HG02840 (cell line): ENCODE measurements at regions not wholly inside any gene's neighbourhood (a gene's known extent, or its start where the extent isn't known, plus 50 kb on each side); places are given as distances from the start of the nearest gene placed in this dataset.

Experiments used
- ATAC-seq: cut with Tn5 transposase; IDR thresholded peaks from one replicate; pipeline ENCODE4 v1.9.1; 2021; ENCODE audit warnings: mild to moderate bottlenecking, moderate library complexity, moderate number of reproducible peaks; ENCODE audit not compliant: unreplicated experiment, low FRiP score

GRCh38 chr5:2143646-2144353, 261.1 kb upstream of the IRX4 start:
- no peak for ATAC-seq

DNA sequence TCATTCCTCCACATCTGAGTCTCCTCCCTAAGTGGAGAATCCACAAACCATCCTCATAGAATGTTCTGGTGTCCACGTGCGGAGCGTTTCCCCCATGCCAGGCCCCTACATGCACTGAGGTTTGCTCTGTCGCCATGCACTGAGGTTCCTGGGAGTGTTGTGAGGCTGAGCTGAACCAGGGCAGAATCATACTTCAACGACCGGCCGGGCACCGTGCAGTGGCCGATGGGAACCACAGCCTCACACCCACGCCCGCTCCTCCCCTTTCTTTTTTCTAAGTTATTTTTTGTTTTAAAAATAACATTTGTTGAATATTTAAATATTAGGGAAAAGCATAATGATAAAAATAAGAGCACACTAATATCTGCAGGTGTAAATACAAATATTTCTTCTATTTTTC, 260.4 kb upstream of the IRX4 start:
- ATAC-seq = no peak

DNA sequence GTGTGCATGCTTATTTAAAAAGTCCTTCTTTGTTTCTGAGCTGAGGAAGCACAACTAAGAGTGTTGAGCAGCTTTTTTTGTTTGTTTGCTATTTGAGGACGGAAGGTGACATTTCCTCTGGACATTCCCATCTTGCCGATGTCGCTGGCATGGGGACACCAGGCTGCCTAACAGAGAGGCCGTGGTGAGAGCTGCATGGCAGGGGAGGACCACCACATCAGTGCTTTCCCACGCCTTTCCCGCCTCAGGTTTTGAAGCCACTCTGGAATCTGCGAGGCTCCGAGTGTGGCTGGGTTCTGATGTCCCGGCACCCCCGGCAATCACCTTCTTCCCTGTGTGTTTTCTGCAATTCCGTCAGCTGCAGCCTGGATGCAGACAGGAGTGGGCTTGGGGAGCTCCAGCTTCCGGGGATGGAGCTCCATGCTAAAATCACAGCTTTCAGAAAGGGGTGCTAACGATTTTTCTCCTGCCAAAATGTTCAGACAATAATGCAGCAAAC, 259.8 kb upstream of the IRX4 start:
- no peak for ATAC-seq

DNA sequence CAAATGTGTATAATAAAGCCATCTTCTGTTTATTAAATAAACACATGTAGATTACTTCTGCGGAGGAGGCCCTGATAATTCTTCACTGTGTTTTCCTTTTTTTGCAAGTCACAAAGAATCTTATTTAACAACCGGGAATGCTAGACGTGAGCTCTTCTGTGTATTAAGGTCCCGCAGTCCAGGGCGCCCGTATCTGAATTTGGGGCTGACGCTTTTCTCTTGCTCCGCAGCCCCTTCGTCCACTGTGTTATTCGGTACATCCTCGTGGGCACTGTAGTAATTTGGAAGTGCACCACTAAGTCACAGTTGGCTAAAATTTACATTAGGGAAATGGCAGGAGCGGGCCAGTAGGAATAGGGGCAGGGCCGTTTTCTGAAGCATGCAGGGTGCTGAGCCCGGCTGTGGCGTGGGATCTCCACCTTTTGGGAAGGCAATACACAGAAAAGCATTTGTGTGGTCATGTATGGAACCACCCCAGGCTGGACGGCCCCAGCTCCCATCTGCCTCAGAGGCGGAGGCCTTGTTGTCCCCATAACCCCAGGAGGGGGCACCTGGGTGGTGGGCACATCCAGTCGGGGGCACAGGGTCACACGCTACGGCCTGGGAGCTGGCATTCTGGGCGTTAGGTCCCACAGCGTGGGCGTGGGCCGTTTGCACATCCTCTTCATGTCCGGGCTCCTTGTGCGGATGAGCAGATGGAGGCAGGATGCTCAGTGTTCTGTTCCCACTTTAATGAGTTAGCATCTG, 258.7 kb upstream of the IRX4 start:
- no peak for ATAC-seq

- no peak for ATAC-seq
These were observed 257.9 kb upstream of the IRX4 start for GRCh38 chr5:2140501-2141175.

- no peak for ATAC-seq
These were observed 256.8 kb upstream of the IRX4 start for GRCh38 chr5:2139478-2139877.

DNA sequence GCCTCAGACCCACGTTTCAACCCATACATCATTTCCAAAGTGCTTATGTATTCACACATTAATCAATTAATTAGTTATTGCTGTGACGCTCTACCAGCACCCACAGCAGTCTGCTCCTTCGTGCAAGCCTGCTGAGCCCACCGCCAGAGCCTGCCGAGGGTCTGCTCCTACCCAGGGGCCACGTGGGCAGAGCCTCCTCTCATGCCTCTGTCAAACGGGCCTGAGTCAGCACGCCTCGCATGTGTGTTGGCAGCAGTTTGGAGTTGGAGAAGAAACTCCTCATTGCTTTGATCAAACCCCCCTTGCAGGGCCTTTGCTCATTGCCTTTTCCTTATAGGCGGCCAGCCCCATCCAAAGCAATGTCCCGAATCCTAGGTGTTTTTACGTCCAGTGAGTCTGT, 256.2 kb upstream of the IRX4 start:
- ATAC-seq = no peak

DNA sequence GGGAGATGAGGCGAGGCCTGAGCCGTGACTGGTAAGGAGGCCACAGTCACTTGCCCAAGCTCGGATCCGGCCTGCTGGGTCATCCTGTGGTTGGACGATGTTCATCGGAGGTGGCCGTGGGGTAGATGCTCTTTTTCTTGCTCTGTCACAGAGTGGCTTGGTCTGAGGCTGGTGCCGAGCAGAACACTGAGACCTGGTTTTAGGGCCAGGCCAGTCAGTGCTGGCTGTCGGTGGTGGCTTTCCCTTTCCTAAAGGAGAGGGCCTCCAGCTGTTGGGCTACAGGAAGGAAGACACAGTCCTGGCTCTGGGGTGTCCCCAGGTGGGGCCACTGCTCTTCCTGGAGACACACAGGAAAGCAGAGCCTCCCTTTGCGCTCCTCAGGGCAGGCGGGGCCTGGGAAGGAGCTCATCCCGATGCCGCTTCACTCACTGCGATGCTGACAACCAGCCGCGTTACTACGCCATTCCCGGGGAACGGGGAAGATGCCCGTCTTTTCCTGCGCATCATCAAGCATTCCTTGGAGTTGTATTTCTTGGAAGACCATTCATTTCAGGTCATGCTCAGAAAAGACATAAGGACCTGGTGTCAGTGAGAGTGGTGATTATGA, 254.8 kb upstream of the IRX4 start:
- no peak for ATAC-seq

GRCh38 chr5:2136728-2137333, 254.1 kb upstream of the IRX4 start:
- ATAC-seq = no peak

GRCh38 chr5:2135833-2136232, 253.1 kb upstream of the IRX4 start:
- ATAC-seq = no peak

GRCh38 chr5:2135354-2135753, 252.6 kb upstream of the IRX4 start:
- ATAC-seq = no peak

- no peak for ATAC-seq
These were observed 252.0 kb upstream of the IRX4 start for GRCh38 chr5:2134543-2135292.

DNA sequence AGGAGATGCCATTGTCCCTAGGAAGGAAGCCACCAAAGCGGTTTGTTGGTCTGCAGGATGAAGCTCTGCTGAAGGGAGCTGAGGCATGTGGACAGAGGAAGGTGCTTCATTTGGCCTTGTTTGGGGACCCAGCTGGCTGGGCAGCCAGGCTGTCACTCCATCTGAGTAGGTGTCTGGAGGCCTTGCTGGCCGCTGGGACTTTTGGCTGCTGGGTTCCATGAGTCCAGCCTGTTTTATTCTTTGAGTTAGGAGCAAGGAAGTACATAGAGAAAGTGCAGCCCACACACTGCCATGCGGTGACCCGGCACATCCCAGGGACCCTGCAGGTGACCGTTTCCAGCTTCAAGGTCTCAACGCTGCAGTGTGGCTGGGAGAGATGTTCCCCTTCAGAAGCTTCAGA, 251.2 kb upstream of the IRX4 start:
- ATAC-seq = no peak

- ATAC-seq = no peak
These were observed 250.4 kb upstream of the IRX4 start for GRCh38 chr5:2133080-2133479.

DNA sequence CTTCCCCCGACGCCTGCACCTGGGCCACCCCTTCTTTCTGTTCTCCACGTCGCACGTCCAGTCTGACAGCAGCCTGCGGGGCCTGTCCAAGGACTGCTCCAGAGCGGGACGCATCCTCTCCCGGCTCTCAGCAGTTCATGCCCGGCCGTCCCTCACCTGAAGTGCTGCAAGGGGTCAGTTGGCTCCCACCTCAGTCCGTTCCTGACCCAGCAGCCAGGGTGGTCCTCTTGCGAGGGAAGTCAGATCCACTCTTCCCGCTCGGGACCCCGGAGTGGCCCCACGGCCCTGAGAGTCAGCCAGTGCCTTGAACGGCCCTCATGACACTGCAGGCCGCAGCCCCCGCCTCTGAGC, 249.7 kb upstream of the IRX4 start:
- ATAC-seq = no peak

- ATAC-seq = no peak
These were observed 249.2 kb upstream of the IRX4 start for GRCh38 chr5:2131826-2132496.

GRCh38 chr5:2131196-2131595, 248.5 kb upstream of the IRX4 start:
- ATAC-seq = no peak

- ATAC-seq = no peak
These were observed 247.6 kb upstream of the IRX4 start for GRCh38 chr5:2130361-2130760.

GRCh38 chr5:2129568-2130272, 247.0 kb upstream of the IRX4 start:
- no peak for ATAC-seq
